CD8-positive, alpha-beta memory T cell (primary cell): ENCODE measurements at regions not wholly inside any gene's neighbourhood (a gene's known extent, or its start where the extent isn't known, plus 50 kb on each side); places are given as distances from the start of the nearest gene placed in this dataset.

Experiments used
- CTCF ChIA-PET: fragments of 350-600 bp; sonication (Branson Sonifier 250); formaldehyde crosslinking; loops from one replicate; lab custom pipeline; 2021; ENCODE audit warnings: antibody characterized with exemption; lab: Charles Lee
- POLR2A ChIA-PET: fragments of 350-600 bp; sonication (Branson Sonifier 250); formaldehyde crosslinking; loops from one replicate; lab custom pipeline; 2021; ENCODE audit warnings: antibody characterized with exemption; lab: Charles Lee
- DNase-seq, 5 donors: peaks; one replicate each; pipeline versions ENCODE4 v3.0.0 to v3.0.0-alpha.2; 2020 to 2022; ENCODE audit warnings: mixed read lengths in 1 of 5
- H3K27ac ChIP-seq: one replicate; pipeline ENCODE4 v1.7.0; 2013; ENCODE audit warnings: low read depth, mild to moderate bottlenecking, low read length, moderate library complexity
- H3K27me3 ChIP-seq: 2 replicates; pipeline ENCODE4 v1.7.0; 2013; ENCODE audit warnings: low read length, mild to moderate bottlenecking; ENCODE audit not compliant: insufficient read depth, poor library complexity, severe bottlenecking
- H3K36me3 ChIP-seq: 2 replicates; pipeline ENCODE4 v1.7.0; 2013; ENCODE audit warnings: mild to moderate bottlenecking, low read length, moderate library complexity; ENCODE audit not compliant: insufficient read depth
- H3K4me1 ChIP-seq: 2 replicates; pipeline ENCODE4 v1.7.0; 2013; ENCODE audit warnings: mild to moderate bottlenecking, low read length, moderate library complexity; ENCODE audit not compliant: insufficient read depth
- H3K4me3 ChIP-seq: 2 replicates; pipeline ENCODE4 v1.7.0; 2013; ENCODE audit warnings: mild to moderate bottlenecking, low read length
- H3K9me3 ChIP-seq: 2 replicates; pipeline ENCODE4 v1.7.0; 2013; ENCODE audit warnings: mild to moderate bottlenecking, low read length
- H3K27ac Mint-ChIP-seq, 8 donors: one replicate each; pipeline ENCODE4 v1.8.0; 2020 to 2021; ENCODE audit warnings: mixed read lengths in 8 of 8, mild to moderate bottlenecking in 6 of 8, inconsistent platforms in 3 of 8, moderate library complexity in 3 of 8
- H3K27me3 Mint-ChIP-seq, 2 donors: one replicate each; pipeline ENCODE4 v1.8.0; 2020 to 2021; ENCODE audit warnings: mixed read lengths in 2 of 2, mild to moderate bottlenecking in 1 of 2, moderate library complexity in 1 of 2
- H3K36me3 Mint-ChIP-seq, 3 donors: one replicate each; pipeline ENCODE4 v1.8.0; 2020 to 2021; ENCODE audit warnings: mixed read lengths in 3 of 3, inconsistent platforms in 1 of 3, mild to moderate bottlenecking in 1 of 3
- H3K4me1 Mint-ChIP-seq, 3 donors: one replicate each; pipeline ENCODE4 v1.8.0; 2020 to 2021; ENCODE audit warnings: mixed read lengths in 3 of 3, inconsistent platforms in 1 of 3, mild to moderate bottlenecking in 1 of 3
- H3K4me3 Mint-ChIP-seq, 7 donors: one replicate each; pipeline ENCODE4 v1.8.0; 2020 to 2021; ENCODE audit warnings: mixed read lengths in 7 of 7, mild to moderate bottlenecking in 6 of 7, moderate library complexity in 4 of 7, inconsistent platforms in 2 of 7
- H3K9me3 Mint-ChIP-seq, 5 donors: one replicate each; pipeline ENCODE4 v1.8.0; 2020 to 2022; ENCODE audit warnings: mixed read lengths in 5 of 5, mild to moderate bottlenecking in 3 of 5, moderate library complexity in 2 of 5, inconsistent platforms in 1 of 5

- no peaks in the 10 kb centered on the region for H3K4me1 ChIP-seq
- no peak overlapping the region for H3K4me3 ChIP-seq
- H3K9me3 ChIP-seq, result no peaks in the 10 kb centered on the region
- H3K4me1 Mint-ChIP-seq, result no peaks in the 10 kb centered on the region
- H3K36me3 ChIP-seq, result no peaks in the 10 kb centered on the region
- H3K27me3 ChIP-seq, result no peaks in the 10 kb centered on the region
- POLR2A ChIA-PET, result no interaction called here
- H3K9me3 Mint-ChIP-seq, result peaks cover 2 to 25% (median 15%) of the 10 kb centered on the region in 5 donors
- no peaks in the 10 kb centered on the region for H3K27me3 Mint-ChIP-seq
- no peaks in the 10 kb centered on the region for H3K36me3 Mint-ChIP-seq
- no peak for DNase-seq
- no peak overlapping the region for H3K4me3 Mint-ChIP-seq
- H3K27ac Mint-ChIP-seq, result no peak overlapping the region
- H3K27ac ChIP-seq, result no peak overlapping the region
- CTCF ChIA-PET, result no interaction called here
Measured at GRCh38 chr9:26244661-26245451, 566.6 kb upstream of the TUSC1 start.

- POLR2A ChIA-PET, result no interaction called here
- H3K27ac Mint-ChIP-seq, result no peak overlapping the region
- H3K9me3 Mint-ChIP-seq, result peaks cover 2 to 22% (median 11%) of the 10 kb centered on the region in 5 donors
Measured at GRCh38 chr9:26243726-26244125, 565.5 kb upstream of the TUSC1 start.

GRCh38 chr9:26243029-26243697 lies 564.9 kb upstream of the TUSC1 start:
- Histone ChIP-seq H3K4me3 (no peak overlapping the region), H3K27ac (no peak overlapping the region), H3K27me3 (no peaks in the 10 kb centered on the region), H3K9me3 (no peaks in the 10 kb centered on the region), H3K4me1 (no peaks in the 10 kb centered on the region), H3K36me3 (no peaks in the 10 kb centered on the region)
- Mint-ChIP-seq H3K4me3 (no peak overlapping the region), H3K27ac (no peak overlapping the region), H3K36me3 (no peaks in the 10 kb centered on the region), H3K27me3 (no peaks in the 10 kb centered on the region), H3K4me1 (no peaks in the 10 kb centered on the region), H3K9me3 (peaks cover 2 to 22% (median 8%) of the 10 kb centered on the region in 5 donors)
- CTCF ChIA-PET, result no interaction called here
- DNase-seq, result no peak
- POLR2A ChIA-PET, result no interaction called here

More at GRCh38 chr9:26243726-26244125, 565.5 kb upstream of the TUSC1 start:
- no peak overlapping the region for H3K27ac ChIP-seq
- no peaks in the 10 kb centered on the region for H3K4me1 Mint-ChIP-seq
- CTCF ChIA-PET, result no interaction called here
- H3K27me3 Mint-ChIP-seq, result no peaks in the 10 kb centered on the region
- H3K9me3 ChIP-seq, result no peaks in the 10 kb centered on the region
- H3K4me3 Mint-ChIP-seq, result no peak overlapping the region
- no peaks in the 10 kb centered on the region for H3K4me1 ChIP-seq
- no peak for DNase-seq
- H3K36me3 ChIP-seq, result no peaks in the 10 kb centered on the region
- H3K27me3 ChIP-seq, result no peaks in the 10 kb centered on the region
- H3K36me3 Mint-ChIP-seq, result no peaks in the 10 kb centered on the region
- no peak overlapping the region for H3K4me3 ChIP-seq

GRCh38 chr9:26240020-26240419 lies 561.8 kb upstream of the TUSC1 start:
- H3K27me3 ChIP-seq, result no peaks in the 10 kb centered on the region
- Mint-ChIP-seq H3K27me3 (no peaks in the 10 kb centered on the region), H3K27ac (no peak overlapping the region), H3K9me3 (peaks cover 1 to 25% (median 3%) of the 10 kb centered on the region in 5 donors), H3K4me3 (no peak overlapping the region), H3K36me3 (no peaks in the 10 kb centered on the region), H3K4me1 (no peaks in the 10 kb centered on the region)
- H3K4me1 ChIP-seq, result no peaks in the 10 kb centered on the region
- no peaks in the 10 kb centered on the region for H3K9me3 ChIP-seq
- no peak overlapping the region for H3K4me3 ChIP-seq
- DNase-seq, result no peak
- ChIA-PET CTCF (no interaction called here), POLR2A (no interaction called here)
- no peak overlapping the region for H3K27ac ChIP-seq
- no peaks in the 10 kb centered on the region for H3K36me3 ChIP-seq

GRCh38 chr9:26237256-26237655 lies 559.0 kb upstream of the TUSC1 start:
- DNase-seq, result no peak
- no peaks in the 10 kb centered on the region for H3K4me1 Mint-ChIP-seq

GRCh38 chr9:26234865-26235264 lies 556.6 kb upstream of the TUSC1 start:
- H3K27me3 ChIP-seq, result no peaks in the 10 kb centered on the region
- Mint-ChIP-seq H3K9me3 (peaks cover 0 to 38% (median 9%) of the 10 kb centered on the region in 5 donors), H3K4me3 (no peak overlapping the region), H3K36me3 (no peaks in the 10 kb centered on the region), H3K4me1 (no peaks in the 10 kb centered on the region), H3K27ac (no peak overlapping the region), H3K27me3 (no peaks in the 10 kb centered on the region)
- no peak overlapping the region for H3K27ac ChIP-seq
- DNase-seq, result no peak
- no peaks in the 10 kb centered on the region for H3K4me1 ChIP-seq
- no peak overlapping the region for H3K4me3 ChIP-seq
- CTCF ChIA-PET, result no interaction called here
- H3K9me3 ChIP-seq, result no peaks in the 10 kb centered on the region
- POLR2A ChIA-PET, result no interaction called here
- H3K36me3 ChIP-seq, result no peaks in the 10 kb centered on the region

More at GRCh38 chr9:26237256-26237655, 559.0 kb upstream of the TUSC1 start:
- H3K4me1 ChIP-seq, result no peaks in the 10 kb centered on the region
- peaks cover 0 to 31% (median 9%) of the 10 kb centered on the region in 5 donors for H3K9me3 Mint-ChIP-seq
- no peaks in the 10 kb centered on the region for H3K27me3 Mint-ChIP-seq
- no peaks in the 10 kb centered on the region for H3K9me3 ChIP-seq
- H3K36me3 Mint-ChIP-seq, result no peaks in the 10 kb centered on the region
- no peak overlapping the region for H3K4me3 ChIP-seq
- CTCF ChIA-PET, result no interaction called here
- H3K27ac ChIP-seq, result no peak overlapping the region
- H3K4me3 Mint-ChIP-seq, result no peak overlapping the region
- POLR2A ChIA-PET, result no interaction called here
- H3K27ac Mint-ChIP-seq, result no peak overlapping the region
- H3K27me3 ChIP-seq, result no peaks in the 10 kb centered on the region
- H3K36me3 ChIP-seq, result no peaks in the 10 kb centered on the region

- no peaks in the 10 kb centered on the region for H3K36me3 Mint-ChIP-seq
- no peak overlapping the region for H3K27ac ChIP-seq
- H3K27me3 ChIP-seq, result no peaks in the 10 kb centered on the region
- CTCF ChIA-PET, result no interaction called here
- no peak overlapping the region for H3K4me3 ChIP-seq
- H3K4me1 Mint-ChIP-seq, result no peaks in the 10 kb centered on the region
- H3K27ac Mint-ChIP-seq, result no peak overlapping the region
- no peaks in the 10 kb centered on the region for H3K27me3 Mint-ChIP-seq
- POLR2A ChIA-PET, result no interaction called here
- H3K9me3 Mint-ChIP-seq, result peaks cover 0 to 38% (median 9%) of the 10 kb centered on the region in 5 donors
- no peaks in the 10 kb centered on the region for H3K36me3 ChIP-seq
- no peak overlapping the region for H3K4me3 Mint-ChIP-seq
- DNase-seq, result no peak
- peaks cover 4% of the 10 kb centered on the region for H3K9me3 ChIP-seq
- no peaks in the 10 kb centered on the region for H3K4me1 ChIP-seq
Measured at GRCh38 chr9:26231391-26231790, 553.1 kb upstream of the TUSC1 start.

GRCh38 chr9:26229324-26230054 lies 551.2 kb upstream of the TUSC1 start:
- POLR2A ChIA-PET, result no interaction called here
- Histone ChIP-seq H3K4me3 (no peak overlapping the region), H3K4me1 (no peaks in the 10 kb centered on the region), H3K27me3 (no peaks in the 10 kb centered on the region), H3K9me3 (peaks cover 4% of the 10 kb centered on the region), H3K36me3 (no peaks in the 10 kb centered on the region), H3K27ac (no peak overlapping the region)
- H3K27ac Mint-ChIP-seq, result no peak overlapping the region
- H3K9me3 Mint-ChIP-seq, result peaks cover 0 to 33% (median 5%) of the 10 kb centered on the region in 5 donors
- H3K4me1 Mint-ChIP-seq, result no peaks in the 10 kb centered on the region
- DNase-seq, result no peak
- H3K4me3 Mint-ChIP-seq, result no peak overlapping the region
- CTCF ChIA-PET, result no interaction called here
- H3K27me3 Mint-ChIP-seq, result no peaks in the 10 kb centered on the region
- H3K36me3 Mint-ChIP-seq, result no peaks in the 10 kb centered on the region
